ENCODE measurements at regions not wholly inside any gene's neighbourhood (a gene's known extent, or its start where the extent isn't known, plus 50 kb on each side); places are given as distances from the start of the nearest gene placed in this dataset.
"Not testable (repeated sequence)": the region's sequence is repeated elsewhere in the genome, so short reads cannot be mapped to it uniquely, and the experiment has no call there.

DNA sequence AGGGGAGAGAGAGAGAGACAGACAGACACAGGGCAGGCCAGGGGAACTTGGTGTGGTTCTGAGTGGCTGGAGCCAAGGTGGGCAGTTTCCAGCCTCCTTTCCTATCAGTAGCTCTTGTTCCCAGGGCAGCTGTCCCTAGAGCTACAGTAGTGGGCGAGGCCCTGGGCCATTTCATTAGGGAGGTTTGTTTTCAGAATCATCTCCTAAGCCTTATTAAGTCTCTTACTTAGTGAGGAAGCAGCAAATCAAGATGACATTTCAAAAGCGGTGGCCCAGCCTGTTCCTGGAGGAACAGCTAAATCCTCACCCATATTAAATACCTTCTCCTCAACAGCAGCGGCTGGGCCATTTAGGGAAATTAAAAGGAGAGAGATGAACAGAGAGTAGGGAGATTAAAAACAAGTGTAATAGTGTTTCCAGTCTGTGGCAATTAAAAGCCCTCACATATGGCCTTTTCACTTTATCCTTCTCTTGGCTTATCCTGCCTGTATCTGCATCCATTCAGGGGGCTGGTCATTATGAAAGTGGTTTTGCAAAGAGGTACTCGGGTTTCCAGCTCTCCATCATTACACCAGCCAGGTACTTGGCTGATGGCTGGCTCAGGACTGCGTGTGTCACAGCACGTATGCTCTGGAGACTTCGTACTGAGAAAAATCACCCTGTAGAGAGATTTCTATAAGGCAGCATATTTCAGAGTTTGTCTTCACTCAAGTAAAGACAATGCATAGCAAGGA lies 91.9 kb upstream of the PRR23C start:
- no peak for DNase-seq

DNA sequence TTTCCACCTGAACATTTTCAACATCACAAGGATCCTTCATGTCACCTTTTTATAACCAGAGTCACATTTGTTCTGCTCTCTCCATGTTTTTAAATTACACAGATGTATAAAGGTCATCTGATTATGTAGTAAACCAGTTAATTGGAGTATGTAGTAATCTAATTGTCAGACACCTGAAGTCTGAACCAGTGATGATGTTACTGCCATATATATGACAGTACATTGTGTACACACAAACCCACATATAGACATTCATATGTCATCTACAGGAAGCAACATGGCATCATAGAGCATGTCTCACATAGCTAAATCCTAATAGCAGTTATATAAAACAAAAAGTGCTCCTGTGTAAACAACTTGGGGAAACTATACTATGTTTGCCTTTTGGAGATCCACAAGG lies 95.9 kb upstream of the PRR23C start:
- DNase-seq: no peak

DNA sequence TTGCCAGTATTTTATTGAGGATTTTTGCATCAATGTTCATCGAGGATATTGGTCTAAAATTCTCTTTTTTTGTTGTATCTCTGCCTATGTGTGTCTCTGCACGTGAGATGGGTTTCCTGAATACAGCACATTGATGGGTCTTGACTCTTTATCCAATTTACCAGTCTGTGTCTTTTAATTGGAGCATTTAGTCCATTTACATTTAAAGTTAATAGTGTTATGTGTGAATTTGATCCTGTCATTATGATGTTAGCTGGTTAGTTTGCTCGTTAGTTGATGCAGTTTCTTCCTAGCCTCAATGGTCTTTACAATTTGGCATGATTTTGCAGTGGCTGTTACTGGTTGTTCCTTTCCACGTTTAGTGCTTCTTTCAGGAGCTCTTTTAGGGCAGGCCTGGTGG lies 101.3 kb upstream of the PRR23C start:
- not testable (repeated sequence) for DNase-seq

DNA sequence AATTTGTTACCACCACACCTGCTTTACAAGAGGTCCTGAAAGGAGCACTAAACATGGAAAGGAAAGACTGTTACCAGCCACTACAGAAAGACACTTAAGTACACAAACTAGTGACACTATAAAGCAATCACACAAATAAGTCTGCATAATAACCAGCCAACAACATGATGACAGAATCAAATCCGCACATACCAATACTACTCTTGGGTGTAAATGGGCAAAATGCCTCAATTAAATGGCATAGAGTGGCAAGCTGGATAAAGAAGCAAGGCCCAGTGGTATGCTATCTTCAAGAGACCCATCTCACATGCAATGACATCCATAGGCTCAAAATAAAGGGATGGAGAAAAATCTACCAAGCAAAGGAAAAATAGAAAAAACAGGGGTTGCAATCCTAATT lies 106.8 kb upstream of the PRR23C start:
- DNase-seq: no peak

DNA sequence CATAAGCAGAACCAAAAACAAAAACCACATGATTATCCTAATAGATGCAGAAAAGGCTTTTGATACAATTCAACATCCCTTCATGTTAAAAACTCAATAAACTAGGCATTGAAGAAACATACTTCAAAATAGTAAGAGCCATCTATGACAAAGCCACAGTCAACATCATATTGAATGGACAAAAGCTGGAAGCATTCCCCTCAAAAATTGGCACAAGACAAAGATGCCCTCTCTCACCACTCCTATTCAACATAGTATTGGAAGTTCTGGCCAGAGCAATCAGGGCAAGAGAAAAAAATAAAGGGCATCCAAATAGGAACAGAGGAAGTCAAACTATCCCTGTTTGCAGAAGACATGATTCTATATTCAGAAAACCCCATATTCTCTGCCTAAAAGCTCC lies 108.7 kb upstream of the PRR23C start:
- DNase-seq: not testable (repeated sequence)

DNA sequence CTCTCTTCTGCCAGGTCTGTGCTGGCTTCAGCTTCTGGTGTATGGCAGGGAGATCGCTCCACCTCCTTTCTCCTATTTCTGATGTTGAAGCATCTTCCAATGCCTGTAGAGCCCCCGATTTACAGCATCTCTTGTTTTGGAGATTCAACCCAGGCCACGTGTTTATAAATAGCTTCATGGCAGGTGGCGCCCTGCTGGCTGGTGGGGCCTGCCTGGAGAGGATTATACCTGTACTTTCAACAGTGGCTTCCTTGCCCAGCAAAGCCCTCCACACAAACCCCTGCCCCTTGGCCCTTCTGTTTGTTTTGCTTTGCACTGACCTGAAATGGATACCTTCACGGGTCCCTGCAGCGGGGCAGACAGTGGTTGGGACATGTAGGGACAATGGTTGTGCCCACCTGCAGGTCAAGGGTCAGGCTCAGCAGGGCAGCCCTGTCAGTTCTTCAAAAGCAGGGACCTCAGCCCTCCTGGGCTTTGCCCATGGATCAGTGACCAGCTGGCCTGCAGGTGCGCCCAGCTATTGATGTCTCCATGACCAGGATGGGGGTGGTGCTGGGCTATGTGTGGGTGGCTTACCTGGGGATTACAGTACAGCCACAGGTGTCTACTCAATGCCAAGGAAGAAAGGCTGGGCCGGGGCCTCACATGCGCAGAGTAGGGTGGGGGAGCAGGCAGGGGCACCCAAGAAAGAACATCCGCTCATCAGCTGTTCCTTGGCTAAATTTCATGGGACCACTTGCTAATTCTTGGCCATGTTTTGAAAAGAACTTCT lies 112.7 kb upstream of the PRR23C start:
- DNase-seq: no peak

DNA sequence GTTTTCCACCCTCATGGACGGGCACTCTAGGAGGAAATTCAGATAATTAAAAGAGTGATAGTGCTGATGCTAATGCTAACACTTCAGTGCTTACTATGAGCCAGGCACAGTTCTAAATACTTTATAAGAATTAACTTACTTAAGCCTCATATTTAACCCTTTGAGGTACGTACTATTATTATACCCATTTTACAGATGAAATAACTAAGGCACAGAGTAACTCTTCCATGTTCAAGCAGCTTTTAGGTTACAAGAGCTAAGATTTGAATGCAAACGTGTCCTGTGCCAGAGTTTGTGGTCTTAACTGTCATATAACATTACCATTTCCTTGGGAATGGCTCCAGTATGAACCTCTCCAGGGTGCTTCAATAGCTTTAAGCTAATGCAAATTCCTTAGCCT lies 114.7 kb upstream of the PRR23C start:
- no peak for DNase-seq

DNA sequence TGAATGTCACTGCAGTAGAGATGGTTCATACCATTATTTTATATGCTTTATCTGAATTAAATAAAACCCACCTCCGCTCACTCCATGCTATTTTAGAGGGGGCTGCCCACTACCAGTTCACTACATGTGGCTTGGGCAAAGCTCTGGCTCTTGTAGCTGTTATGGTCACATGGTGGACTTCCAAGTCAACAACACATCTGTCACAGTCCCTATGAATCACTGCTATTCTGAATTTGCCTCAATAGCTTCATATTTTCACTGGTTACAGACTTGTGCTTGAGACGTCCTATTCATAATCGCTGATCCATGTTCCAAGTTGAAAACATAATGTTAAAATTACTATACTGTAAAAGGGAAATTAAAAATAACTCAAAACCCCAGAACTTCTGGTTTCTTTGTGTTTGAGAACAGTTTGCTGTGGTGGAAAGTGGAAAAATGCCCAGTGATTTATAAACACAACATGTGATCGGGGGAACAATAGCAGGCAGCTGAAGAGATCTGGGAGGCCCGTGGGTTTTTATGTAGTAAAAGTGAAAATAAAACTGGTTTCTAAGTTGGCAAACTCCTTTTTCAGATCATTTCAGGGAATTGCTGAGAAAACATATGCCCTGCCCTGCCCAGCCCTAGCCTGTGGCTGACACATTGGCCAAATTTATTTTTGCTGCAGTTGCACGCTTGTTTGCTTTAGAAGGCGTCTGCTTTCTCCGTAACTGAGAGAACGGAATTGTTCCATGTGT lies 128.8 kb upstream of the PRR23C start:
- DNase-seq: no peak

DNA sequence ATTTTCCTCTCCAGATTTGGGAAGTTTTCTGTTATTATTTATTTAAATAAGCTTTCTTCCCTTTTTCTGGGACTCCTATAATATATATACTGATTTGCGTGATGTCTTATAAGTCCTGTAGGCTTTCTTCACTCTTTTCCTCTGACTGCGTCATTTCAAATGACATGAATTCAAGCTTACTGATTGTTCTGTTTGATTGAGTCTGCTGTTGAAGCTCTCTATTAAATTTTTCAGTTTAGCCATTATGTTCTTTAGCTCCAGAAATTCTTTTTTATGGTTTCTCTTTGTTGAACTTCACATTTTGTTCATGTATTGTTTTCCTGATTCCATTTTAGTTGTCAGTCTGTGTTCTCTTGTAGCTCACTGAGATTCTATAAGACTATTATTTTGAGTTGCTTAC lies 135.8 kb upstream of the PRR23C start:
- no peak for DNase-seq

DNA sequence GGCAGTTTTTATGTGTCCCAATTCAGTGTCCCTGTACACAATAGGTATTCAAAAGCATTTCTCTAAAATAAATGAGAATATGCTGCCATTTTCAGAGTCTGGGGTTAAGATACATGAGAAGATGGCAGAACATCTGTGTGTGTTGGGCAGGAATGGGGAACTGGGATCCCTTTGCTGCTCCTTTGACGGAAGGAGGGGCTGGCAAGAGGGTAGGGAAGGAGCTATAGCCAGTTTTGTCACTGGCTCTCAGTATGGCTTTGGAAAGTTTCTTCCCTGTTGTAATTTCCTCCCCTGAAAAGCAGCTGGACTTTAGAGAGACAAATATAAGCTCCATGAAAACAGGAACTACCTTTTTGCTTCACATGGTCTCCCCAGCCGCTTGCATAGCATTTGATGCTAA lies 137.5 kb upstream of the PRR23C start:
- DNase-seq: no peak

DNA sequence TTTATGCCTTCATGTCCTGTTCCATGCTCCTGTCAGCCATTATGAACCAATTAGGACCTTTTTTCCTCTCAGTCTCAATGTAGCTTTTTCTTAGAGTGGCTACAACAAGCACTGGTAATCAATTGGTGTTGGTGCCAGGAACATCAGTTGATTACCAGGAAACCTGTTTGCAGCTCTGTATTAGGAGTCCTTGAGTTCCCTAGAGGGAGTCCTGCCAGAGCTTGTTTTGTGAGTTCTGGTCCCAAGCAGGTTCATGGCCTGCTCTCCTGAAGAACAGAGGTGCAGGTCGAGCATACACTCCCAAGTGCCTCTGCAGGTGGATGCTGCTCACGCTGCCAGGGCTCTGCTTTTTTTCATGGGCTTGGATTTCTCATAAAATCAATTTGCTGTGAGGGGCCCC lies 137.9 kb upstream of the PRR23C start:
- DNase-seq: no peak

DNA sequence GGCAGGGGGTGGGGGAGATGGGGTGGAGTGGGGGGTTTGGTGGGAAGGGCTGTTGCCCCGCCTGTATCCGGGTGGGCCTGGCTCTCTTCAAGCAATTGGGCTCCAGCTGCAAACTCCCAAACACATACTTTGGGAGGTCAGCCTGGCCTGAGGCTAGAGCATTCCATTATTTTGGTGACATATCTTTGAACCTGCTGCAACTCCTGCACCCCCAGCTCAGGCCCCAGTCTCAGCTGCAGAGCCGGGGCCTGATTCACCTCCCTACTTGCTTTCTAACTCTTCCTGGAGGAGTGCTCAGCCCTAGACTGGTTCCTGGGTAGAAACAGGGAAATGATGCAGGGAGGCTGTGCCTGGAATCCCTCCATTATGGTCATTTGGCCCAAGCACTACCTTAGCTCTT lies 140.8 kb upstream of the PRR23C start:
- no peak for DNase-seq

DNA sequence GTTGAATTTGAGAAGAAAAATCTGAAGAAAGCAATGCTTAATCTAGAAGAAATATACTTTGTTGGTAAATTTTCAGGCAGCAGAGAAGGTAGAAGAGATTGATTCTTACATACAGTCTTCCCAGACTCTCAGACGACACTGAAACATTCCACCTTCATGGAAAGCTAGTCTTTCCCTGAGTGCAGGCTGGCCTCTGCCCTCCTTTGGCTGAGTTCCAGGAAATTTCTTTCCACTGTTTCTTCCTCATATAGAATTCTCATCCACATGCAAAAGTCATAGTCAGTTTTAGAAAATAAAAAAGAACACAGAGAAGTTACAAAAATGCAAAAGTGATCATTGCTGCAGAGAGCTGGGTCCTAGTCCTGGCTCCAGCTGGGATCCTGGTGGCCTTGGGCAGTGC lies 142.5 kb upstream of the PRR23C start:
- DNase-seq: no peak

DNA sequence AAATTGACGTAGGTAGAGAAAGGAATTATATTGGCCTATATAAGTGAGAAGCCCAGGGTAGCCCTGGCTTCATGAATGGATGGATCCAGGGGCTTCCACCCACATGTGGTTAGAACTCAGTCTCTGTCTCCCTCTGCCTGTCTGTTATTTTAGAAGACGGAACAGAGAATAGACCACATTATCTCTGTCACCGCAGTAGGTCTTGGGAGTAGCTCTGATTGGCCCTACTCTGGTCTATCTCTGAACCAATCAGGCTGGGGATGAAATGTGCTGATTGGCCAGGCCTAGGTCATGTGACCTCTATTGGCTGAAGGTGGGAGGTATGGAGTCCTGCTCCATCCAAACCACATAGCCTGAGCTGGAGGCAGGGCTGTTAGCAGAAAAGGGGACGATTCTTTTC lies 143.0 kb upstream of the PRR23C start:
- DNase-seq: no peak

DNA sequence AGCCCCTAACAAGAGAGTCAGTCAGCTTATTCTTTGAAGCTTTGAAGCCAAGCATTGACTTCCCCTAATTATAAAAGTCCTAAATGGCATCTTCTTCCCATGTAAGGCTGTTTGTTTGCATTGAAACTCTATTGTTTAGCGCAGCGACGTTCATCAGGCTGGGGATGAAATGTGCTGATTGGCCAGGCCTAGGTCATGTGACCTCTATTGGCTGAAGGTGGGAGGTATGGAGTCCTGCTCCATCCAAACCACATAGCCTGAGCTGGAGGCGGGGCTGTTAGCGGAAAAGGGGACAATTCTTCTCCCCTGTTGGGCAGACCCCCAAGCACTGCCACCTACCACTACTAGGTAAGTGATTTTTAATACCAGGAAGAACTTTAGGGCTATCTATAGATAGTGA lies 145.3 kb upstream of the PRR23C start:
- DNase-seq: no peak

DNA sequence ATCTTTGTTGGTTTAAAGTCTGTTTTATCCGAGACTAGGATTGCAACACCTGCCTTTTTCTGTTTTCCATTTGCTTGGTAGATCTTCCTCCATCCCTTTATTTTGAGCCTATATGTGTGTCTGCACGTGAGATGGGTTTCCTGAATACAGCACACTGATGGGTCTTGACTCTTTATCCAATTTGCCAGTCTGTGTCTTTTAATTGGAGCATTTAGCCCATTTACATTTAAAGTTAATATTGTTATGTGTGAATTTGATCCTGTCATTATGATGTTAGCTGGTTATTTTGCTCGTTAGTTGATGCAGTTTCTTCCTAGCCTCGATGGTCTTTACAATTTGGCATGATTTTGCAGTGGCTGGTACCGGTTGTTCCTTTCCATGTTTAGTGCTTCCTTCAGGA lies 149.4 kb upstream of the MRPS22 start:
- not testable (repeated sequence) for DNase-seq

DNA sequence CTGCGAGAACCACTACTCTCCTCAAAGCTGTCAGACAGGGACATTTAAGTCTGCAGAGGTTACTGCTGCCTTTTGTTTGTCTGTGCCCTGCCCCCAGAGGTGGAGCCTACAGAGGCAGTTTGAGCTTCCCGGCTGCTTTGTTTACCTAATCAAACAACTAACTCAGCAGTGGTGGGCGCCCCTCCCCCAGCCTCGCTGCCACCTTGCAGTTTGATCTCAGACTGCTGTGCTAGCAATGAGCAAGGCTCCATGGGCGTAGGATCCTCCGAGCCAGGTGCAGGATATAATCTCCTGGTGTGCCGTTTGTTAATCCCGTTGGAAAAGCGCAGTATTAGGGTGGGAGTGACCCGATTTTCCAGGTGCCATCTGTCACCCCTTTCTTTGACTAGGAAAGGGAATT lies 147.7 kb upstream of the MRPS22 start:
- DNase-seq: not testable (repeated sequence)

DNA sequence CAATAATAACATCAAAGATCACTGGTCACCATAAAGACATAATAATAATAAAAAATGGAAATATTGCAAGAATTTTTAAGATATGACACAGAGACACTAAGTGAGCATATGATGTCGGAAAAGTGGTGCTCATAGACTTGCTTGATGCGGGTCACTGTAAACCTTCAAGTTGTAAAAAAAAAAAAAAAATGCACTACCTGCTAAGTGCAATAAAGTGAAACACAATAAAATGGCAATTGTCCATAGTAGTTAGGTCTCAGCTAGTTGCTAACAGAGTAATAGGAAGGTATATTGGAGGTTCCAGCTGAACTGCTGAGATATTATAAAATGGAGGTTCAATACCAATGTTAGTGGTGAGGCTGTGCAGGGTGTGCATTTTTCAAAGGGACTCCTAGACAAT lies 146.6 kb upstream of the MRPS22 start:
- no peak for DNase-seq

DNA sequence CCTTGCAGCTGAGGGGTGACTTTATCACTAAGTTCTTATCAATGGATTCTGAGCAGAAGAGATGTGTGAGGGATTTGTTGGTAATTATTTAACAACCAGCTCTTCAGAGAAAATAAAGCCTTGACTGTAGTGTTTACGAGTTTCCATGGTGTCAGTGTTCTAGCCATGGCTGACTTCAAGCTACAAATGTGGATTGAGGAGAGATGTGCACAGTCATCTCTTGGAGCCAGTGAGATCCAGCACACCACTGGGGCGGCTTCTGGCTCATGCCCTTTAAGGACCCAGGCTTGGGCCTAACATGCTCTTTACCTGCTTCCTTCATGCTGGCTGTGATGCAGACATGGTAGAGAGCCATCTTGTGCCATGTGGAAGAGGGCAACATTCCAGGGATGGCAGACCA lies 145.6 kb upstream of the MRPS22 start:
- no peak for DNase-seq

DNA sequence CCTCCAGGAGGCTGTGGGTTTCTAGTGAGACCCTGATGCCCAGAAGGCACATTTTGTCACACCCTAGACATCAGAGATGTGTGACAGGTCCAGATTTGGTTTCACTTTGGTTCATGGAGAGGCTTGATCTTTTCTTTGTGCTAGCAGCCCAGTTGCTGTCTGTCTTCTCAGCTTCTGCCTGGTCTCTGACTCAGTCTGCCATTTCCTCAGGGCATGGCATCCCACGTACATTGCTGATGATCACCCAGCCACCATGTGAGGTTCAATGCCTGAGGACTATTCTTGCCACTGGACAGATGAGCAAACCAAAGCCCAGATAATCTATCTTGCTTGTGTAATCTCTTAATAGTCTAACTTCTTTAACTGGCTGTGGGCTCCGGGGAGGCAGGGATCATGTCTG lies 144.9 kb upstream of the MRPS22 start:
- no peak for DNase-seq

DNA sequence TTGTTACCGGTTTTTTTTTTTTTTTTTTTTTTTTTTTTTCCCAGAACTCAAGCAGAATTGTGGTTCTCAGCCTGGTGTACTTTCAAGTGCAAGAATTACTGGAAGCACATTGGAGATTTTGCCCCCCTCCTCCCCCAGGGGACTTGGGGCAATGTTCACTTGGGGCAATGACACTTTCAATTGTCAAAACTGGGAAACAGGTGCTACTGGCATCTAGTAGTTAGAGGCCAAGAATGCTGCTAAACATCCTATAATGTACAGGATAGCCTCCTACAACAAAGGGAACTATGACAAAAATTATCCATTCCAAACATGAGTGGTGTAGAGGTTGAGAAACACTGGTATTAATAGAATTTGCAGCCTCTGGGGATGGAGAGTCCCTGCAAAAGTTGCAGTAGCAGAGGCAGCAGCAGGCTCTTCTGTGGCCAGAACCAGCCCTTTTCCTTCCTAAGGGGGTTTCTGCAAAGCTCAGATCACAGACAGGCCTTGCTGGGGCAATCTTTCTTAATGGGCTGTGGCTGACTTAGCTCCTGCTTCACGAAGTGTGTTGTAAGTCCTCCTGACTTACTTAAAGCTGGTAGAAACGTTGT lies 144.3 kb upstream of the MRPS22 start:
- no peak for DNase-seq

DNA sequence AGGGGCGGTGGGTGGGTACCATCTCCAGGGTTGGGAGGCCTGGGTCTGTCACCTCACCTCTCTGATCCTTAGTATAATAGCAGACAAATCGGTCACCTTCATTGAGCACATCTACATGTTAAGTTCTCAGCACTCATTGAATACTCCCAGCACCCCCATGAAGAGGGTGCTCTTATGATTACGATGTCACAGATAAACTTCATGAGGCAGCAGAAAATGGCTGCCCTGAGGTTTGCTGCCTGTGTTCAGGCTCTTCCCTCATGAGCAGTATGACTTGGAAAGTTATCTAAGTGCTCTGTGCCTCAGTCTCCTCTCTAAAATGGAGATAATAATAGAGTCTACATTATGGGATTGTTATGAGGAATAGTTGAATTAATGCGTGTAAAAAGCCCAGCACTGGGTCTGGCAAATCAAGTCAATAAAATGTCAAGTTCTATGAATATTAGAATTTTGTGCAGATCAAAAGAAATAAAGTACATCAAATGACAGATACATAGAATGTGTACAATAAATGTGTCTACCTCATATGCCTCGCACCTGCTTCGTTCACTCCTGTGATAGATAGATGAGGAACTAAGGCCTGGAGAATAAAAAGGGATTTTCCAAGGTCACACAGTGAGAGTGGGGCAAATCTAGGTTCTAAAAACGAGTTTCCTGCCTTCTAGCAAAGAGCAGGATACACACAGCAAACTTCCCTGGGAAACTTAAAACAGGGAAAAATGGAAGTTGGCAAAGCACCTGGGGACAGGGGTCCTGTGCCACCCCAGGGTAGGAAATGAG lies 142.2 kb upstream of the MRPS22 start:
- no peak for DNase-seq

All from activated effector memory CD4-positive, alpha-beta T cell treated with Interleukin-2 at 50 U/mL for 16 hours (primary cell).